ENCODE measurements at regions not wholly inside any gene's neighbourhood (a gene's known extent, or its start where the extent isn't known, plus 50 kb on each side); places are given as distances from the start of the nearest gene placed in this dataset.

- Histone ChIP-seq H3K9me3 (ENCODE audit: low read length) (no peaks in the 10 kb centered on the region), H3K79me2 (replicated peaks; ENCODE audit: insufficient read depth, low read length) (no peaks in the 10 kb centered on the region), H2AFZ (ENCODE audit: low read depth, low read length) (no peak overlapping the region), H3K4me2 (ENCODE audit: low read length) (no peak overlapping the region), H3K27ac (ENCODE audit: low read length) (no peak overlapping the region), H3F3A (ENCODE audit: insufficient read depth, low read length, poor library complexity, severe bottlenecking) (no peaks in the 10 kb centered on the region), H3K27me3 (ENCODE audit: insufficient read depth, low read depth, low read length) (no peaks in the 10 kb centered on the region), H3K36me3 (ENCODE audit: insufficient read depth, low read length) (no peaks in the 10 kb centered on the region), H3K9me2 (ENCODE audit: insufficient read depth, low read length) (no peaks in the 10 kb centered on the region), H3K4me3 (ENCODE audit: low read length) (no peak overlapping the region), H3K9ac (ENCODE audit: low read length) (no peak overlapping the region), H4K20me1 (ENCODE audit: insufficient read depth) (no peaks in the 10 kb centered on the region)
- no peak for TF ChIP-seq EP300 (conservative IDR thresholded peaks at IDR 0.05; ENCODE audit: poor library complexity, severe bottlenecking)
- no peak for TF ChIP-seq CTCF (IDR thresholded peaks at IDR 0.05; ENCODE audit: poor library complexity, severe bottlenecking)
- TF ChIP-seq RAD21 (conservative IDR thresholded peaks at IDR 0.05) = no peak
- TF ChIP-seq TAF1 (IDR thresholded peaks at IDR 0.05; ENCODE audit: low read depth) = no peak
- TF ChIP-seq POLR2AphosphoS5 (IDR thresholded peaks at IDR 0.05) = no peak
- TF ChIP-seq SMC3 (conservative IDR thresholded peaks at IDR 0.05; ENCODE audit: poor library complexity) = no peak
- TF ChIP-seq MXI1 (conservative IDR thresholded peaks at IDR 0.05; ENCODE audit: poor library complexity, severe bottlenecking) = no peak
Measured at GRCh38 chr22:22038178-22038880, 55.7 kb upstream of the TOP3B start.

- Histone ChIP-seq H3K27me3 (ENCODE audit: insufficient read depth, low read depth, low read length) (no peaks in the 10 kb centered on the region), H3K9me3 (ENCODE audit: low read length) (no peaks in the 10 kb centered on the region), H3K27ac (ENCODE audit: low read length) (no peak overlapping the region), H3K9me2 (ENCODE audit: insufficient read depth, low read length) (no peaks in the 10 kb centered on the region), H2AFZ (ENCODE audit: low read depth, low read length) (no peak overlapping the region), H3K4me2 (ENCODE audit: low read length) (no peak overlapping the region), H4K20me1 (ENCODE audit: insufficient read depth) (no peaks in the 10 kb centered on the region), H3F3A (ENCODE audit: insufficient read depth, low read length, poor library complexity, severe bottlenecking) (no peaks in the 10 kb centered on the region), H3K4me3 (ENCODE audit: low read length) (no peak overlapping the region), H3K9ac (ENCODE audit: low read length) (no peak overlapping the region), H3K79me2 (replicated peaks; ENCODE audit: insufficient read depth, low read length) (no peaks in the 10 kb centered on the region), H3K36me3 (ENCODE audit: insufficient read depth, low read length) (no peaks in the 10 kb centered on the region)
- TF ChIP-seq POLR2AphosphoS5 (IDR thresholded peaks at IDR 0.05) (no peak), SMC3 (conservative IDR thresholded peaks at IDR 0.05; ENCODE audit: poor library complexity) (no peak), CTCF (IDR thresholded peaks at IDR 0.05; ENCODE audit: poor library complexity, severe bottlenecking) (no peak), MXI1 (conservative IDR thresholded peaks at IDR 0.05; ENCODE audit: poor library complexity, severe bottlenecking) (no peak), RAD21 (conservative IDR thresholded peaks at IDR 0.05) (no peak), EP300 (conservative IDR thresholded peaks at IDR 0.05; ENCODE audit: poor library complexity, severe bottlenecking) (no peak), EZH2 (IDR thresholded peaks at IDR 0.05; ENCODE audit: borderline replicate concordance, insufficient read depth, low read length, poor library complexity, severe bottlenecking) (no peak), TAF1 (IDR thresholded peaks at IDR 0.05; ENCODE audit: low read depth) (no peak), REST (IDR thresholded peaks at IDR 0.05; ENCODE audit: borderline replicate concordance) (no peak)
Measured at GRCh38 chr22:22037740-22038139, 55.2 kb upstream of the TOP3B start.
